Breast epithelium (tissue), 4 donors: ENCODE measurements at regions not wholly inside any gene's neighbourhood (a gene's known extent, or its start where the extent isn't known, plus 50 kb on each side); places are given as distances from the start of the nearest gene placed in this dataset.

Experiments
- DNase-seq, 2 donors: peaks; one replicate each; pipeline ENCODE4 v3.0.0-alpha.2; 2019; ENCODE audit warnings: low spot score in 2 of 2
- H3K27ac ChIP-seq, 2 donors: fragments of 200-600 bp; sonication (generic) in 1 of 2; one replicate each; pipeline ENCODE4 v1.5.1; 2016 to 2019; ENCODE audit warnings: mild to moderate bottlenecking in 1 of 2
- H3K27me3 ChIP-seq, 2 donors: fragments of 200-600 bp; sonication (generic) in 1 of 2; one replicate each; pipeline versions ENCODE4 v1.5.1 to v1.6.0; 2017 to 2019; ENCODE audit warnings: control low read depth in 1 of 2, mild to moderate bottlenecking in 1 of 2
- H3K36me3 ChIP-seq: fragments of 200-600 bp; one replicate; pipeline ENCODE4 v1.5.1; 2019
- H3K4me1 ChIP-seq, 2 donors: fragments of 200-600 bp; sonication (generic); one replicate each; pipeline ENCODE4 v1.5.1; 2016 to 2019; ENCODE audit warnings: control low read depth in 1 of 2
- H3K4me3 ChIP-seq, 3 donors: fragments of 200-600 bp; sonication (generic); 1 replicate in 2 of 3; 2 replicates in 1 of 3; pipeline ENCODE4 v1.5.1; 2016 to 2019; ENCODE audit warnings: mild to moderate bottlenecking in 3 of 3, moderate library complexity in 2 of 3
- H3K9me3 ChIP-seq, 2 donors: fragments of 200-600 bp; sonication (generic) in 1 of 2; one replicate each; pipeline ENCODE4 v1.5.1; 2016 to 2019; ENCODE audit warnings: control low read depth in 1 of 2
- POLR2A ChIP-seq: fragments of 450-650 bp; IDR thresholded peaks from one replicate; pipeline ENCODE4 v1.6.1; 2016; ENCODE audit warnings: antibody characterized with exemption, mild to moderate bottlenecking, moderate library complexity
- POLR2AphosphoS5 ChIP-seq, 3 donors: sonication (generic); formaldehyde crosslinking; IDR thresholded peaks; one replicate each; pipeline ENCODE4 v1.6.1; 2017; ENCODE audit warnings: antibody characterized with exemption in 3 of 3
- intact Hi-C: fragments of 100-400 bp; cut with DNase I; formaldehyde crosslinking; loops from one replicate; pipeline ENCODE4 v1.15.1; 2023; ENCODE audit warnings: low total_unique reads
- TF ChIP-seq, protein P1 (sequence below), 3 donors: fragments of 450-650 bp; IDR thresholded peaks; one replicate each; pipeline ENCODE4 v1.5.1; 2016 to 2017; ENCODE audit warnings: antibody characterized with exemption in 3 of 3, mild to moderate bottlenecking in 3 of 3, moderate library complexity in 3 of 3

GRCh38 chr17:71437166-71437565, 683.7 kb upstream of the SOX9 start:
- Histone ChIP-seq H3K4me1 (no peaks in the 10 kb centered on the region), H3K27me3 (no peaks in the 10 kb centered on the region), H3K4me3 (no peak overlapping the region), H3K9me3 (no peaks in the 10 kb centered on the region), H3K27ac (no peak overlapping the region), H3K36me3 (no peaks in the 10 kb centered on the region)
- no peak for DNase-seq
- TF ChIP-seq POLR2AphosphoS5 (IDR thresholded peaks at IDR 0.05) = no peak
- TF ChIP-seq, protein P1, sequence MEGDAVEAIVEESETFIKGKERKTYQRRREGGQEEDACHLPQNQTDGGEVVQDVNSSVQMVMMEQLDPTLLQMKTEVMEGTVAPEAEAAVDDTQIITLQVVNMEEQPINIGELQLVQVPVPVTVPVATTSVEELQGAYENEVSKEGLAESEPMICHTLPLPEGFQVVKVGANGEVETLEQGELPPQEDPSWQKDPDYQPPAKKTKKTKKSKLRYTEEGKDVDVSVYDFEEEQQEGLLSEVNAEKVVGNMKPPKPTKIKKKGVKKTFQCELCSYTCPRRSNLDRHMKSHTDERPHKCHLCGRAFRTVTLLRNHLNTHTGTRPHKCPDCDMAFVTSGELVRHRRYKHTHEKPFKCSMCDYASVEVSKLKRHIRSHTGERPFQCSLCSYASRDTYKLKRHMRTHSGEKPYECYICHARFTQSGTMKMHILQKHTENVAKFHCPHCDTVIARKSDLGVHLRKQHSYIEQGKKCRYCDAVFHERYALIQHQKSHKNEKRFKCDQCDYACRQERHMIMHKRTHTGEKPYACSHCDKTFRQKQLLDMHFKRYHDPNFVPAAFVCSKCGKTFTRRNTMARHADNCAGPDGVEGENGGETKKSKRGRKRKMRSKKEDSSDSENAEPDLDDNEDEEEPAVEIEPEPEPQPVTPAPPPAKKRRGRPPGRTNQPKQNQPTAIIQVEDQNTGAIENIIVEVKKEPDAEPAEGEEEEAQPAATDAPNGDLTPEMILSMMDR (IDR thresholded peaks at IDR 0.05) = no peak
- TF ChIP-seq POLR2A = no peak
- intact Hi-C loops = no loop called here

DNA sequence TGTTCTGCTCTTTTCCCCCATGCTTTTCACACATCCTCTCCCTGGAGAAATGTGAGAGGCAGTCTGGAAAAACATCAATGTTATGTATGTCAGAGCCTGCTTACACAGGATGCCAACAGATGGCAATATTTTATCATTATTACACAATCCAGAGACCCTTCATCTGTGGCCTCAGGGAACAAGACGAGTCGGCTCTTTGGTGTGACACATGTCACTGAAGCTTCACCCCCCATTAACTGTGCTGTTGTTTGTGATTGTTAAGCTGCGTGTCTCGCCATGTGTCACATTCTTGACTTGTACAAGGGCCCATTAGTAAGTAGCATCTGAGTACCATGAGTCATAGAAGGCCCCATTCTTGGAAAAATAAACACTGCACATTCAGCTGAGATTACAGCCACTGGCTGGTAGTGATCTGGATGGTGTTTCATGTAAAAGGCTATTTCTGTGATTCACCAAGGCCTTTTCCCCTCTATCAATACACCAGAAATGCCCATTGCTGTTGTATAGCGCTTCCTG, 682.1 kb upstream of the SOX9 start:
- H3K4me1 ChIP-seq = no peaks in the 10 kb centered on the region
- TF ChIP-seq, protein P1 (IDR thresholded peaks at IDR 0.05) = no peak
- TF ChIP-seq POLR2AphosphoS5 (IDR thresholded peaks at IDR 0.05) = no peak
- no peak for TF ChIP-seq POLR2A
- no peaks in the 10 kb centered on the region for H3K36me3 ChIP-seq
- intact Hi-C loops = loop anchor here (1.0 kb wide), 1 partner anchor 15 kb away; no protein-coding TSS in a partner anchor
- H3K27ac ChIP-seq = no peak overlapping the region
- no peak for DNase-seq
- H3K9me3 ChIP-seq = no peaks in the 10 kb centered on the region
- no peak overlapping the region for H3K4me3 ChIP-seq
- no peaks in the 10 kb centered on the region for H3K27me3 ChIP-seq

DNA sequence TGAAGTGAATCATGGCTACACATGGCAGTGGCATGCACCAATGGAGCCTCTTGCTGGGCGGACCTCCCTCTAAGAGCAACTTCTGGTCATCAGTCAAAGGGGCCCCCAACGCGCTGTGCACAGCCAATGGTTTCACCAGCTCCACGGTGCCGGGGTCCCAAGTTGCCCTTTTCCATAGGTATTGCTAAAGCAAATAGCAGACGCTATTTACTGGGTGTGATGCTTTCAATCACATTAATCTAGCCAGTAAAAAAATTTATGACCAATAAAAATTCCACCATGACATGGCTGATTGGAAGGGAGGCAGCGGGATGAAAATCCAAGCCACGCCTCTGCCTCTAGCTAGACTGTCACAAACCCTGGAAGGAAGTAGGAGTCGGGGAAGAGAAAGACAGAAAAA, 680.3 kb upstream of the SOX9 start:
- Histone ChIP-seq H3K9me3 (no peaks in the 10 kb centered on the region), H3K4me3 (no peak overlapping the region), H3K4me1 (no peaks in the 10 kb centered on the region), H3K36me3 (no peaks in the 10 kb centered on the region), H3K27me3 (no peaks in the 10 kb centered on the region), H3K27ac (no peak overlapping the region)
- TF ChIP-seq POLR2AphosphoS5 (IDR thresholded peaks at IDR 0.05) (no peak), POLR2A (no peak)
- TF ChIP-seq, protein P1 (IDR thresholded peaks at IDR 0.05) = no peak
- intact Hi-C loops = no loop called here
- DNase-seq = no peak

DNA sequence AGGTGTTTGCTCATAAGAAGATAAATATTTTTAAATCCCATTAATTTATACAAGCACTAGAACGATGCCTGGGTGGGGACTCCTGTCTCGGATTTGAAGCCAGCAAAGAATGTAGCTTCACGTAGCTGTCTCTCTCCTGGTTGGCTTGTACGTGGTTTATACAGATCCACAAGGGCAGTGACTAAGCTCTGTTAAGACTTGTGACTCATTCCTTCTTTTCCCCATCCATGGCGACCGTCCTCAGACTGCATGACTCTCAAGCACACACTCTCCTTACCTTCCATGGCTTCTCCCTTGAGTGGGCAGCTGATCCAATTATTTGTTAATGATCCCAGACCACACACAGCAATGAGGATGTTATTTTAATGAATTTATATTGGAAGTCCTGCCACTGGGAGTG, 679.7 kb upstream of the SOX9 start:
- Histone ChIP-seq H3K4me1 (no peaks in the 10 kb centered on the region), H3K27me3 (no peaks in the 10 kb centered on the region), H3K36me3 (no peaks in the 10 kb centered on the region), H3K9me3 (no peaks in the 10 kb centered on the region), H3K4me3 (no peak overlapping the region), H3K27ac (no peak overlapping the region)
- TF ChIP-seq POLR2AphosphoS5 (IDR thresholded peaks at IDR 0.05) (no peak), POLR2A (no peak)
- TF ChIP-seq, protein P1 (IDR thresholded peaks at IDR 0.05) = no peak
- DNase-seq = no peak
- intact Hi-C loops = no loop called here

GRCh38 chr17:71444078-71444477, 676.7 kb upstream of the SOX9 start:
- Histone ChIP-seq H3K36me3 (no peaks in the 10 kb centered on the region), H3K4me3 (no peak overlapping the region), H3K27me3 (no peaks in the 10 kb centered on the region), H3K27ac (no peak overlapping the region), H3K4me1 (no peaks in the 10 kb centered on the region), H3K9me3 (no peaks in the 10 kb centered on the region)
- intact Hi-C loops = no loop called here
- no peak for DNase-seq
- TF ChIP-seq, protein P1 (IDR thresholded peaks at IDR 0.05) = no peak
- TF ChIP-seq POLR2A (no peak), POLR2AphosphoS5 (IDR thresholded peaks at IDR 0.05) (no peak)
